Midbrain (tissue), 1 donor: ENCODE measurements at regions not wholly inside any gene's neighbourhood (a gene's known extent, or its start where the extent isn't known, plus 50 kb on each side); places are given as distances from the start of the nearest gene placed in this dataset.
A peak's percentile ranks its signal among the peaks of the same experiment; 100 is the strongest.
"Not testable (repeated sequence)": the region's sequence is repeated elsewhere in the genome, so short reads cannot be mapped to it uniquely, and the experiment has no call there.

Experiments
- DNase-seq: peaks from one replicate; lab custom pipeline; 2025; lab: John Stamatoyannopoulos, UW

- DNase-seq, result peak; percentile 46
Observed at GRCh38 chr20:10109641-10110040, 74.9 kb downstream of the ANKEF1 start.

- no peak for DNase-seq
Observed at GRCh38 chr20:10110151-10110550, 75.4 kb downstream of the ANKEF1 start.

DNA sequence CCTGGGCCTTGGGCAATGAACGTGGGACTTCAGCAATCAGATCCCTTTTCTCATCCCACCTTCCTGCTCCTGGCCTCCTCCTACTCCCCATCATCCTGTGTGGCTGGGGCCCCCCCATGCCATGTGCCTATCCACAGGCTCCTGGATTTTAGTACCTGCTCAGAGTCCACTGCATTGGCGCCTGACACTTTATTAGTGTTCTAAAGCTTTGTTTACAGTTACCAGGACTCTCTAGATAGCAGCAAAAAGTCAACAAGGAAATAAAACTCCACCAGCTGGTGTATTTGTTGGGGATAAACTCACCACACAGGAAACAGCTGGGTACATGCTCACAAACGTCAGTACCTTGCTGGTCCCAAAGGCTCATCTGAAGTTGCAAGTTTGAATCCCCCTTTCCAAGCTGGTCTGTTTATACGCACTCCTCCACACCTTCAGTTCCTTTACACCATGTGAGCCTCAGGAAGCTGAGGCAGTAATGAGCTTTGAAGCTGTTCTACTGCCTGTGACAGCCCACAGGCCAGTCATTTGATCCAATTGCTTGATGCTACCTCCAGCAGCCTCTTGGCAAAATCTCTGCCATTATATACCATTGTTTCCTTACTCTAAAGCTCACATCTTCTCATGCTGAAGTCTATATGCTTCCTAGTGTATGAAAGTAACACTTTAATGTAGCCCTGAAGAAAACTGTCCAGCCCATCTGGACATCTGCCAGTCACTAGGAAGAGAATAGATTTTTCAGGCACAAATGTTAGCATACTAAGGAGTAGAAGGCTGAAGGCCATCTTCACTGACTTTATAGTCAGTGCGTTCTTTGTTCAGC, 76.6 kb downstream of the ANKEF1 start:
- no peak for DNase-seq

DNA sequence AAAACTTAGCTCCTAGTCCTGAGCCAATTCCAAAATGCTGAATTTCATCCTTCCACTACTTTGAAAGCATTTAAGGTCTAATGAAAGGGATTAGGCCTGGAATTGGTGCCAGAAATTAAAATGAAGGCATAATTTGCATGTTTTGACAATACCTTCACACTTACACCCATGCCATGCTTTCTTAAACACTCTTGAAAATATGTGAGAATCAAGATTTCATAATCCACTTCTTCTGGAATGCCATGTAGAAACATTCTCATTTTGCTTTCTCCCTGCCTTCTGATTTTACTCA, 77.1 kb downstream of the ANKEF1 start:
- DNase-seq, result no peak

GRCh38 chr20:10113746-10114145, 79.0 kb downstream of the ANKEF1 start:
- DNase-seq, result no peak

DNA sequence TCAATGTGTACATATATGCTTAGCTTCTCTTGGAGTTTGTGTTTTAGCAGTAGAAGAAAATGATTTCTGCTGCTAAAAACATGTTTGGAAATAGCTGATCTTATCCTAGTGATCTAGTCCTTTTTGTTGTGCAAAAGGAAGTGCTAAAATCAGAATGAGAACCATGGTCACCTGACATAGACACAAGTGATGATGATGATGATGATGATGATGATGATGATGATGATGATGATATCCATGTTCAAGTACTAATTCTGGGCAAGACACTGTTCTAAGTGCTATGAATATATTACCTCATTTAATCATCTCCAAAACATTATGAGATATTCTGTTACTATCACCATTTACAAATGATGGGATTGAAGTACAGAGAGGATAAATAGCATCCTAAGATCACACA, 79.8 kb downstream of the ANKEF1 start:
- DNase-seq, result no peak

GRCh38 chr20:10115021-10115420, 80.2 kb downstream of the ANKEF1 start:
- DNase-seq, result no peak

DNA sequence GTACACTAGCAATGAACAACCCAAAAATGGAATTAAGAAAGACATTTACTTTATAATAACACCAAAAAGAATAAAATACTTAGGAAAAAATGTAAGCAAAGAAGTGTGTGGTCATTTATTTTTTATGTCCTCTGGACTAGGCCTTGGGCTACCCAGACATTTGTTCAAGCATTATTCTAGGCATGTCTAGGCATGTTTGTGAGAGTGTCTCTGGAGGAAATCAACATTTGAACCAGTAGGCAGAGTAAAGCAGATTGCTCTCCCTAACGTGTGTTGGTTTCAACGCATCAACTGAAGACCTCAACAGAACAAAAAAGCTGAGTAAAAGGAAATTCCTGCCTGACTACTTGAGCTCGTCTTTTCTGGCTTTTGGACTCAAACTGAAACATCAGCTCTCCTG, 84.5 kb downstream of the ANKEF1 start:
- DNase-seq, result no peak

DNA sequence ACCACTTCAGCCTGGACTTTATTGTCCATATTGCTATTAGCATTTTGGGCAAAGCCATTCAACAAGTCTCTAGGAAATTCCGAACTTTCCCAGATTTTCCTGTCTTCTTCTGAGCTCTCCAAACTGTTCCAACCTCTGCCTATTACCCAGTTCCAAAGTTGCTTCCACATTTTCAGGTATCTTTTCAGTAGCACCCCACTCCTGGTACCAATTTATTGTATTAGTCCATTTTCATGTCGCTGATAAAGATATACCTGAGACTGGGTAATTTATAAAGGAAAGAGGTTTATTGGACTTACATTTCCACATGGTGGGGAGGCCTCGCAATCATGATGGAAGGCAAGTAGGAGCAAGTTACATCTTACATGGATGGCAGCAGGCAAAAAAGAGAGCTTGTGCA, 90.1 kb downstream of the ANKEF1 start:
- not testable (repeated sequence) for DNase-seq

GRCh38 chr20:10125757-10126156, 91.0 kb downstream of the ANKEF1 start:
- DNase-seq, result no peak

DNA sequence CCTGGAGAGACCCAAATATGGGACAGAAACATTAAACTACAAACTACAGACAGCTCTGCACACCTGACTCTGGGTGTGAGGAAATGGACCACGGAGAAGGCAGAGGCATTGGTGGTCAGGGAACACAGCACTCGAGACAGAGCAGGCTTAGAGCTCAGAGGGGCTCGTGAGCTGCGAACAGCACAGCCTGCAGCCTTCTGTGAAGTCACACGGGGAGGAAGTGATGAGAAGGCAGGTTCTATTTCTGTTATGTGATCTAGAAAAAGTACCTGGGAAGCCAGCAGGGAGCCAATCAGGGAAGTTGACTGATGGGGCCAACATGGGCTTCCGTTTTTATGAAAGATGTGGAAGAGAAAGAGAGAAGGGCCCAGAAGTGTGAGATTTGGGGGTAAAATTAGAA, 88.9 kb upstream of the SNAP25 start:
- DNase-seq, result no peak

DNA sequence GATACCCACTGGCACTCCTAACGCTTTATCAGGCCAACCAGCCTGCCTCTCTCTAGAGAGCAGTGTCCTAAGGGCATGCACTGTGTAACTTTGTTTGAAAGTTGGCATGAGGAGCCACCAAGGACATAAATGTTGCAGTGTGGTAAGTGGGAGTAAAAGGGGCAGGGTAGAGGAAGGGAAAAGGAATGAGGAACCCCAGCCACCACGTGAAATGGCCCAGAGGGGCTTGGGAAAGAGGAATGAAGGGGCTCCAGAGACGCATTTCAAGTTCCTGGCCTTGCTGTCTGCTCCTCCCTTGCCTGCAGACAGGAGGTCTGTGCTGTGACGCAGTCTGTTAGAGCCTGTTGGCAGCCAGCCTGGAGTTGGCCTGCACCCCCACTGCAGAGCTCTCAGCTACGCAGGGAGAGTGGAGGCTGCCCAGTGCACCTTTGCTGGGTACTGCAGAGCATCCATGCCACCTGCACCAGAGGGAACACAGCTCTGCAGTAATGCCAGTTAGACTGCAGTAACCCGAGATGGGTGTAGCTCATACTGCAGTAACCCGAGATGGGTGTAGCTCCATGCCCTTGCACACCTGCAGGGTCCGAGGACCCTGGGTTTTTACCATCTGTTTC, 86.8 kb upstream of the SNAP25 start:
- DNase-seq, result peak; percentile 55

DNA sequence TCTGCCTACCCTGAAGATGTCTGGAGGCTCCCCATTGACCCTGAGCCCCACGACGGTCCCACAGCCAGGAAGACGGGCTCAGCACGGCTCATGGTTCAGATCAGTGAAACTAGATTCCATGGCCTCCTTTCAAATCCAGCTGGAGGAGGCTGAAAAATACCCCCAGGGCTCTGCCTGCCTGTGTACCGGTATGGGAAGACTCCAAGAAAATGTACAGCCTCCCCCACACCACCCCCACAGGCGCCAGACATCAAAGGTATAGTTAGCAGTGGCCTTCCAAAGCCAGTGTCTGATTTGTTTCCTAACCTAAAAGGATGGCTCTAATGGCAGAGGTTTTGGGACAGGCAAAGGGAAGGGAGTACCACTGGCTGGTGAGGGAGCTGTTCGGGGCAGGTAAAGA, 86.2 kb upstream of the SNAP25 start:
- no peak for DNase-seq

GRCh38 chr20:10133532-10133931, 85.1 kb upstream of the SNAP25 start:
- DNase-seq, result no peak

DNA sequence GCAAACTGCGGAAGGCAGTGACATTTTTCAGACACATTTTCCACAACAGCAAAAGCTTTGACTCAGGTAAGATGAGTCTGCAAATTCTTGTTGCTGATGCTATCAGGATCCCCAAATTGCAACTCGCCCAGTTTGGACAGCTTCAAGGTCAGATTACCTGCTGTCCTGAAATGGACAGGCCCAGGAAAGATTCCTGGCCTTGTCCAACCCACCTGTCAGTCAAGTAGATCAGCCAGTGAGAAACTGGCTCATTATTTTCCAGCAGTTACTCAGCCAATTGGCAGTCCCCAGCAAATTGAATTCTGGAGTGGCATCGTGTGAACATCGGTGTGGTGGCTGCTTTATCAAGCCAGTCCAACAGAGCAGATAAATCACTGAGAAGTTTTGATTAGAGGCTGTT, 84.5 kb upstream of the SNAP25 start:
- no peak for DNase-seq

DNA sequence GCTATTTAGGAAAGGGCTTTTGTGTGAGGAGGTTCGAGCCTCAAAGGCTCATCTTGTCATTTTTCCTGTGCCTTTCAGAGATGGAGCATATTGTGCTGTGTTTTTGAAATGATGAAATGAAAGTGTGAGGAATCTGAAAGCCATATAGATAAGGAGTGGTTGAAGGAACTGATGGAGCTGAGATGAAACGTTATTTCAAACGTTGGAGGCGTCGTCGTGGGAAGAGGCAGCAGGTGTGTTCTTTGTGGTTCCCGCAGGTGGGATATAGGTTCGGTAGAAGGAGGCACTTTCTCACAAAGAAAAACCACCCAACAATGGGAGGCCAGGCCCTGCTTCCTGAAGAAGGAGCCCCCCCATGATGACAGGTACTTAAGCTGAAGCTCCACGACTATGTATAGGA, 83.2 kb upstream of the SNAP25 start:
- no peak for DNase-seq

DNA sequence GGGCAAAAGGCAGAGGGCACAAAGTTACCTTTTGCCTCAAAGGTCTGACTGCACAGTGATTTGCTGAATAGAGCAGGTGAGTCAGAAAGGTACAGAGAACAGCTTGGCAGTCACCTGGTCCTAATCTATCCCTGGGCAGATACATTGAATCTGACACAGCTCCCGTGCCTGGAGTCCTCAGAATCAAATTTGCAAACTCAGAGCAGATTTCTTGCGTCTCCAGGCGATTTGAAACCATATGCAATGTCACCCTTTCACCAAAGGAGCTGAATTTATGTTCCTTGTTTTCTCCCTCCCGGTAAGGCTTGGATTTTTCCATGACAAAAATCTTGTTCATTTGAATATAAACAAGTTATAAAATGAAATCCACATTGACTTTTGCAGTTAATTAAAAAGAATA, 81.6 kb upstream of the SNAP25 start:
- no peak for DNase-seq

GRCh38 chr20:10137533-10137932, 81.1 kb upstream of the SNAP25 start:
- no peak for DNase-seq

GRCh38 chr20:10157549-10157948, 61.1 kb upstream of the SNAP25 start:
- no peak for DNase-seq

DNA sequence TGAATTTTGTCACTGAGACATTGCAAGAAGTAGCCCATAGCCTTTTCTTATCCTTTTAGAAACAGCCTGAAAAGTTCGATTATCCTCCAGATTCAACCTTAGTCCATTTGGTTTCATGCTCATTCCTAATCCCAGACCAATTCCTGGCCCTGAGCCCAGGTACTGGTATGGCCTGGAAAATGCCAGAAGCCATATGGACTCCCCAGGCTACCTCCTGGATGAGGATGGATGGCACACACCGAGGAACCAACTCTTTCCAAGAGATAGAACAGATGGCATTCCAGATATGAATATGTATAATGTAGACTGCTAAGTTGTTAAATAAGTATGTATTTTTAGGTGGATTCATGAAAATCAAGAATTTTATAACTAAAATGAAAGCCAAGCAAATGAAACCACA, 51.6 kb upstream of the SNAP25 start:
- DNase-seq, result no peak

DNA sequence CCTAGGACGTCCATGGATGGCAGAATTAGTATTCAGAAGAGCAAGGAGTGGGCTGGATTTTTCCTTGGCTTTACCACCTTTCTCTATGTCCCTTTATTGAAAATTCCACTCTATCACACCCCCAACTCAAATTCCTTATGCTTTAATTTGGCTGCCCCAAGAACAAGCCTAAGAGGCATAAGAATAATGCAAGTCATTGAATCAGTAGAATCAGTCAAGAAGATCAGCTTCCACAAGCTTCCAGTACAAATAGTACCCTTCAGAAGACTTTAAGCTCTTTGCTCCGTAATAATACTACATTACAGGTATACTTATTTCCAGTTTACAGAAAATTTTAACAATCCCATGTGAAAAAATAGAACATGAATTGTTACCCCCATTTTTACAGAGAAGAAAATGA, 51.0 kb upstream of the SNAP25 start:
- DNase-seq, result no peak
